PFSK-1 (cell line): ENCODE measurements at regions not wholly inside any gene's neighbourhood (a gene's known extent, or its start where the extent isn't known, plus 50 kb on each side); places are given as distances from the start of the nearest gene placed in this dataset.

Source experiments
- FOXP2 ChIP-seq: optimal IDR thresholded peaks from 2 replicates; pipeline ENCODE3; 2011; ENCODE audit warnings: borderline replicate concordance, control low read depth, inconsistent platforms; ENCODE audit not compliant: insufficient read depth; ENCODE audit errors: extremely low read length, extremely low read depth
- POLR2AphosphoS5 ChIP-seq: IDR thresholded peaks from 2 replicates; pipeline ENCODE4 v1.6.1; 2012; ENCODE audit warnings: low read depth, mild to moderate bottlenecking, control low read depth, low read length, moderate library complexity
- REST ChIP-seq, 2 experiments: IDR thresholded peaks; 2 replicates each; pipeline versions ENCODE4 v1.6.1 to v1.8.0; 2011 to 2012; ENCODE audit warnings: low read depth in 2 of 2, low read length in 2 of 2, control low read depth in 1 of 2, inconsistent platforms in 1 of 2, mild to moderate bottlenecking in 1 of 2, moderate library complexity in 1 of 2; ENCODE audit not compliant: insufficient read depth in 1 of 2
- TAF1 ChIP-seq: IDR thresholded peaks from 2 replicates; pipeline ENCODE4 v1.6.1; 2012; ENCODE audit warnings: low read length, control low read depth, borderline replicate concordance; ENCODE audit not compliant: insufficient read depth

GRCh38 chr1:25113731-25114130 lies 118.6 kb downstream of the SYF2 start:
- TF ChIP-seq POLR2AphosphoS5 (no peak), TAF1 (no peak), REST (IDR thresholded peaks at IDR 0.05; ENCODE audit: insufficient read depth in 1 of 2, low read depth in 2 of 2, low read length in 2 of 2) (no peak), FOXP2 (no peak)
